ENCODE measurements at regions not wholly inside any gene's neighbourhood (a gene's known extent, or its start where the extent isn't known, plus 50 kb on each side); places are given as distances from the start of the nearest gene placed in this dataset.

- DNase-seq (ENCODE audit: low read depth), result no peak
Observed at GRCh38 chr6:147859071-147859470, 350.6 kb downstream of the SAMD5 start.

GRCh38 chr6:147861696-147862095 is 353.2 kb downstream of the SAMD5 start:
- no peak for DNase-seq (ENCODE audit: low read depth)

GRCh38 chr6:147867433-147868226 is 359.1 kb downstream of the SAMD5 start:
- no peak for DNase-seq (ENCODE audit: low read depth)

- no peak for DNase-seq (ENCODE audit: low read depth)
Observed at GRCh38 chr6:147868427-147869190, 360.1 kb downstream of the SAMD5 start.

GRCh38 chr6:147869201-147869600 is 360.7 kb downstream of the SAMD5 start:
- no peak for DNase-seq (ENCODE audit: low read depth)

GRCh38 chr6:147869869-147870268 is 361.4 kb downstream of the SAMD5 start:
- no peak for DNase-seq (ENCODE audit: low read depth)

GRCh38 chr6:147870506-147871110 is 362.1 kb downstream of the SAMD5 start:
- no peak for DNase-seq (ENCODE audit: low read depth)

GRCh38 chr6:147872002-147872401 is 363.5 kb downstream of the SAMD5 start:
- DNase-seq (ENCODE audit: low read depth), result no peak

- DNase-seq (ENCODE audit: low read depth), result no peak
Observed at GRCh38 chr6:147873816-147874215, 365.3 kb downstream of the SAMD5 start.

- no peak for DNase-seq (ENCODE audit: low read depth)
Observed at GRCh38 chr6:147874322-147874721, 365.8 kb downstream of the SAMD5 start.

- no peak for DNase-seq (ENCODE audit: low read depth)
Observed at GRCh38 chr6:147879031-147879580, 370.6 kb downstream of the SAMD5 start.

- no peak for DNase-seq (ENCODE audit: low read depth)
Observed at GRCh38 chr6:147881432-147881831, 372.9 kb downstream of the SAMD5 start.

GRCh38 chr6:147888374-147888773 is 379.9 kb downstream of the SAMD5 start:
- DNase-seq (ENCODE audit: low read depth), result no peak

GRCh38 chr6:147891671-147892070 is 383.2 kb downstream of the SAMD5 start:
- no peak for DNase-seq (ENCODE audit: low read depth)

GRCh38 chr6:147892476-147892875 is 384.0 kb downstream of the SAMD5 start:
- DNase-seq (ENCODE audit: low read depth), result no peak

GRCh38 chr6:147895272-147895671 is 386.8 kb downstream of the SAMD5 start:
- no peak for DNase-seq (ENCODE audit: low read depth)

- no peak for DNase-seq (ENCODE audit: low read depth)
Observed at GRCh38 chr6:147900247-147900830, 391.8 kb downstream of the SAMD5 start.

GRCh38 chr6:147903321-147903720 is 394.8 kb downstream of the SAMD5 start:
- DNase-seq (ENCODE audit: low read depth), result no peak

GRCh38 chr6:147903931-147904330 is 395.4 kb downstream of the SAMD5 start:
- no peak for DNase-seq (ENCODE audit: low read depth)

- DNase-seq (ENCODE audit: low read depth), result no peak
Observed at GRCh38 chr6:147904416-147904815, 395.9 kb downstream of the SAMD5 start.

GRCh38 chr6:147905711-147906110 is 397.2 kb downstream of the SAMD5 start:
- DNase-seq (ENCODE audit: low read depth), result no peak

- DNase-seq (ENCODE audit: low read depth), result no peak
Observed at GRCh38 chr6:147906361-147906760, 397.9 kb downstream of the SAMD5 start.

All from forelimb muscle (tissue), 1 donor.